Posterior vena cava (tissue), 2 donors: ENCODE measurements at regions not wholly inside any gene's neighbourhood (a gene's known extent, or its start where the extent isn't known, plus 50 kb on each side); places are given as distances from the start of the nearest gene placed in this dataset.

Experiments
- DNase-seq: peaks from one replicate; pipeline ENCODE4 v3.0.0-alpha.2; 2020; ENCODE audit warnings: low spot score
- intact Hi-C, 2 donors: fragments of 100-400 bp; cut with DNase I; formaldehyde crosslinking; loops; one replicate each; pipeline versions ENCODE4 v1.14.1 to v1.14.2; 2022 to 2023
- donor health status: DM: yes; HTN: yes; CAD: no.
- donor health status: DM: yes; HTN: yes; CAD: no.

DNA sequence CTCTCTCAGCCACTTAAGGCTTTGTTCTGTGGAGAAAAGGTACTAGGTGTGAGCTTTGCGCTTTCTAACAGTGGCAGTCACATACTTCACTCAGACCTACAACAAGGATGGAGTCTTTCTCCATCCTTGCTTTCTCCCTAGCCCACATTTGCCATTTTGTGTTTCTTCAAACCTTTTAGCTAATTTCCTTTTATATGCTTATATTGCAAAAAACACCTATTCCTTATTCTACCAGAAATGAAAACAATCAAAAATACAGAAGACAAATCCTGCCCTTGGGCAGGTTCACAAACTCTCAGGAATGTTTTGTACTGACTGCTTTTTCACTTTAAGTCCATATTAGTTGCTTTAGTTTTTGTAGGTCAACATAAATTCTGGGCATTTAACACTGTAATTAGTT lies 914.2 kb downstream of the SQOR start:
- DNase-seq: no peak
- intact Hi-C loops: no loop called here

DNA sequence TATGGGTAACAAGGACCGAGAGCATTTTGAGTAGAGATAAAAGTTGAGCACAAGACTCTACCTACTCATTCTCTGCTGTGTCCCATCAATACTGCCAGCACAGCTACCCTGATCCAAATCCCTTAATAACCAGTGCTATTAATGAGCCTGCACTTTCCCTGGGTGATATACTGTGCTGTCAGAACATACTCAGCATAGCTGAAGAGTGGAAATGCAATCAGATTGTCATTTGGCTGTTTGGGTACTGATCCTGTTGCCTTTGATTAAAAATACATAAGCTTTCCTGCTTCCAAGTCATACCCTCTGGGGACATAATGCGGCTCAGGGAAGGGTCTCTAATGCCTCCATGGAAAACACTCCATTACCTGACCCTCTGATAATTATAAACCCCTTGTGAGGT lies 917.5 kb downstream of the SQOR start:
- intact Hi-C loops: loop anchor here in 1 of 2 donors (5.0 kb wide), 1 partner anchor 1460 kb away; no protein-coding TSS in a partner anchor
- no peak for DNase-seq

DNA sequence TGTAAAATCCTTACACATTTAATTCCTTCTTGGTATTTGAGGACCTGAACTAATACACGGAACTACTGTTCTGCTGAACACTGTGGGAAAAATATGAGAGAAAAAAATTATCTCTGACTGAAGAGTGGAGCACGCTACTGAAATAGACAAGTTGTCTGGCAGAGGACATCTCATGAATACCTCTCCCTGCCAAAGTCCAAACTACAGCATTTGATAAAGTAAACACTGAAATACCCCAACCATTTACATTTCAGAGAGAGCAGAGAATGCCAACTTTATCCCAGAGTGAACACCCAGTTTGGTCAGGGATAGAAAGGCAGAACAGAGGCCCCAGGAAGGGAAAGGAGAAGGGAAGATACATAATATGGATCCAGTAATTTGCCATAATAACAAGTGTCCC lies 920.7 kb downstream of the SQOR start:
- no peak for DNase-seq
- intact Hi-C loops: no loop called here

DNA sequence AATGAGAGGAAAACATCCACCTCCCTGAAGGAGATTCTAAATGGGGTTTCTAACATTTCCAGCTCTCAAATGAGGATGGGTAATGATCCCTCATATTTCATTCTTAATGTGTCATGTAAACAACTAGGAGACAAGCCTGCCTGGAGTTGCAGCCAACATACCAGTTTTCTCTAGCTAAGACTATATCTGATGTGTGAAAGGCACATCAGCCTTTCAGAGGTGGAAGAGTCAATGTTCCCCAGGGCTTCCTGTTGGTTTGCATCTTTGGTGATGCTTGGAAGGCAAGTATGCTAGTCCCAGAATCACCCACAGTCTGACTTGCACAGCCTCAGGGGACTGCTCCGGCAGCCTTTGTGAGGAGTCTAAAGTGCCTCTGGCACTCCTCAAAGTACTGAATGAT lies 921.2 kb downstream of the SQOR start:
- intact Hi-C loops: no loop called here
- DNase-seq: no peak

DNA sequence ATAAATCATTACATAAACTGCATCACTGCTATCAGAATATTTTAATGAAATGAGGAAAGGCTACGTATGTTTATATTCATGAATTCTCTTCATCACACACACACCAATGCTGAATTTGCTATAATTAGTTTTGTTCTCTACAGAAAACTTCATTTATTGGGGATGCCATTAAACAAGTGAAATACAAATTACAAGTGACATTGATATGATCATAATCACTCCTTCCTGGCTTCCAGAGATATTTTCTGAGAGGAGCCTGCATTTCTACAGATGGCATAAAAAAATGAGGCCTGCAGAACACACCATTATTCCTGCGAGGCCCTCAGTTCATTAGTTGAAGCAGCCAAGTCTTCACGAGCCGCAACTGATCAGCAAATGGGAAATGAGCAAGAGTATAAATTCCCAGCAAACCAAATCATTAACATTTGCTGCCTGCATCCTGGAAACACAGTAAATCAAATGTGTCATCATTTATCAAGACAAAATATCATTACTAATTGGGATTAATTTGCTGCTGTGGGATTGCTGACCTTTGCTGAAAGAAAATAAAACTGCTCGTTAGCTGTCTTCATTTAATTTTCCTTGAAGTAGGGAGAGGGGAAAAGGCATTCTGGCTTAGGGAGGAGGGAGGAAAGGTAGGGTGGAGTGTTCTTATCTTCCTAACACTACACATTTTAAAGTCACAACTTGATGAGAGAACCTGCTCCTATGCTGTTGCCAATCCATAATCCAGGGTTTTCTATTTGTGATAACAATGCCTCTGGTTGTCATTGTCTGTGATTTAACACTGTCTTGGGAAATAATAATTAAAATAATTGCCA lies 921.9 kb downstream of the SQOR start:
- DNase-seq: no peak
- intact Hi-C loops: no loop called here

DNA sequence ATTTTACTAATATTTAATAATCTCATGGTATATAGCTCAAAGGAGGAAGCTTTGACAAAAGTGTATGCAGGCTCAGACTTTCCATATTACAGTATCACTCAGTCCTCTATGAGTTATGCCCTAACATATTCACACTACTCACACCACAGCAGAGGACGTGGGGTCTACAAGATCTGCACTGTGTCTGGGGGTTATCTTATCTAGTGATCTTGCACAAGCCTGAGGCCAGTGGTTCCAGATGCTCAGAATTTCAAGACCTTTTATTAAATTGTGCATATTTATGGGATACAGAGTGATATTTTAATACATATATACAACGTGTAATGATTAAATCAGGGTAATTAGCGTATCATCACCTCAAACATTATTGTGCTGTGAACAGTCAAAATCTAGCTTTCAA lies 933.1 kb downstream of the SQOR start:
- DNase-seq: no peak
- intact Hi-C loops: no loop called here

DNA sequence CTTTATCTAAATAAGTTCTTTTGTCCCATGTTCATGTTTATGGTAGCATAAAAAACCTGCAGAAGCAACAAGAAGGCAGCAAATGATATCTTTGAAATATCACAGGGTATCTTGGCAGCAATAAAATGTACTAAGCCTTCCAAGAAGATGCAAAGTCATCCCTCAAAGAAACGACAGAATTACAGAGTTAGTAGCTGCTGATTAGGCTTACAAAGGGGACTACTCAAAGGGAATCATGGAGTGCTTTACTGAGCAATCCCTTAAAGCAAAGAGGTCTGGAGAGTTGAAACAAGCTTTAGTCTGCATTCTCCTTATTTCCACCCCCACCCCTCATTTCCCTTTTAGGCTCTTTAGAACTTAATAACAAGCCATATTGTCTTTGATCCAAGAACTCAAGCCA lies 935.0 kb downstream of the SQOR start:
- intact Hi-C loops: no loop called here
- no peak for DNase-seq

DNA sequence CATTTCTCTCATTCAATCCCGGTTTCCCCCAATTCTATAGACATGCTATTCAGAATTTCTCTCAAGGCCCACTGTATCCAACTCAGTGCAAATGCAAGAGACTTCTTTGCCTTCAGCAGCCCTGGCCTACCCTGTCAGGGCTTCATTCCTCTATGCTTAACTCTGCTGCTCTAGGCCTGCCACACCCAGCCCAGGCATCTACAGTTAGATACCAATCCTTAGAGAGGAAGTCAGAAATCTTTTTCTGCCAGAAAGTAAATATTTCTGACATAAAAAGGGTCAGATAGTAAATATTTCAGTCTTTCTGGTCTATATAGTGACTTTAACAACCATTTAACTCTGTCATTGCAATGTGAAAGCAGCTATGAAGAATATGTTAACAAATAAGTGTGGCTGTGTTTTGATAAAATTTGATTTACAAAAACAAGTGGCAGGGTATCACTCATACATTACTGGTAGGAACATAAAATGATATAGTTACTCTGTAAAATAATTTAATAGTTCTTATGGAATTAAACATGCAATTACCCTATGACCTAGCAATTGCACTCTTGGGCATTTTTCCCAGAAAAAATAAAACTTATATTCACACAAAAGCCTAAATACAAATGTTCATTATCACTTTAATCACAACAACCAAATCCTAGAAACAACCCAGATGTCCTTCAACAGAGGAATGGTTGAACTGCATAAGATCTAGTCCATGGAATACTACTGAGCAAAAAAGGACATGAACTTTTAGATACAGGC lies 942.0 kb downstream of the SQOR start:
- intact Hi-C loops: no loop called here
- no peak for DNase-seq

DNA sequence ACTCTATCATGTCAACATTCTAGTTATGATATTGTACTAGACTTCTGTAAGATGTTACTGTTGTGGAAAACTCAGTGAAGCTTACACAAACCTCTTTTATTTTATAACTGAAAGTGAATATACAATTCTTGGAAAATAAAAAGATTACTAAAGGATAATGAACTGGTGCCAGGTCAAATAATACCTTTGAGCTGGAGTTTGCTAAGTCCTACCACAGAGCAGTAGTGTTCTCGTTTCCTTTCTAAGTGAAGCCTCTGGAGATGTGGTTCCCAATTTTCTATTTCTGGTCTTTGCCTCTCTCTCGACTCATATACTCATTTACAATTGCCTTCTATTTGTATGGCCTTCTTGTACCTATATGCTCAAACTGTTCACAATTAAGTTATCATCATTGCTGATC lies 942.9 kb downstream of the SQOR start:
- intact Hi-C loops: no loop called here
- DNase-seq: no peak

DNA sequence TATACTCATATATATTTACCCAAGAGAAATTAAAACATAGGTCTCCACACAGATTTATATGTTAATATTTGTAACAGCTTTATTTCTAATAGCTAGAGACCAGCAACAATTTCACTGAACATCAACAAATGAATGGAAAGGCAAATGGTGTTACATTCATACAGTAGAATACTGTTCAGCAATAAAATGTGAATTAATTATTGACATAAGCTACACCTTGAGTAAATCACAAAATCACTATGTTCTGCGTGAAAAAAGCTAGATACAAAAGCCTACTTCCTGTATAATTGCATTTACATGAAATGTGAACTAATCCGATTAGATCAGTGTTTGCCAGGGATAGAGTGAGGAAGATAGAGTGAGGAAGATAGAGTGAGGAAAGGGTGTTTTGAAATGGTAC lies 945.7 kb downstream of the SQOR start:
- no peak for DNase-seq
- intact Hi-C loops: loop anchor here in 1 of 2 donors (10.0 kb wide), 1 partner anchor 64 kb away; no protein-coding TSS in a partner anchor

DNA sequence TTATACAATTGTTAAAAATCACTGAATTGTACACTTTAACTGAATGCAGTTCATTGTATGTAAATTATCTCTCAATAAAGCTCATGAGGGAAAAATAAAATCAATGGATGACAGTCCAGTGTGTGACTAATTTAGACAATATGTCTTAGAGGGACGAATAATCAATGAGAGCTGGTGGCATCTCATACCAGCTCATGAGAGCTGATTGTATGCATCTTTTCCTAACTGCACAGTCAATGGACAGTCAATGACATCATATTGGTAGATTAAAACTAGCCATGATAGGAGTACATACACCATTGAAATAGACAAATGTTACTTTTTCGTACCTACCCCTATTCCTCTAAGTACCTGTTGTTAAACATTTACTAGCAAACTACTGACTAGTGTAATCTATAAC lies 946.1 kb downstream of the SQOR start:
- intact Hi-C loops: loop anchor here in 1 of 2 donors (10.0 kb wide), 1 partner anchor 64 kb away; no protein-coding TSS in a partner anchor
- DNase-seq: no peak

DNA sequence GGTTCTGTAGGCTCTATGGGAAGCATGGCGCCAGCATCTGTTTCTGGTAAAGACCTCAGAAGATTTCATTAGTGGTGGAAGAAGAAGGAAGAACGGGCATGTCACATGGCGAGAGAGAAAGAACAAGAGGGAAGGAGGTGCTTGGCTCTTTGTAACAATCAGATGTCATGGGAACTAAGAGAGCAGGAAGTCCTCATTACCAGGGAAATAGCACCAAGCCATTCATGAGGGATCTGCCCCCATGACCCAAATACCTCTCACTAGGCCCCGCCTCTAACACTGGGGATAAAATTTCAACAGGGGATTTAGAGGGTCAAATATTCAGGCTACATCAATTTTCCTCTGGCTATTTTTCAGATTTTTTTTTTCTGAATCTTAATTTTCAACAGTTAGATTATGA lies 954.3 kb downstream of the SQOR start:
- intact Hi-C loops: loop anchor here in 1 of 2 donors (10.0 kb wide), 1 partner anchor 56 kb away; no protein-coding TSS in a partner anchor
- no peak for DNase-seq

DNA sequence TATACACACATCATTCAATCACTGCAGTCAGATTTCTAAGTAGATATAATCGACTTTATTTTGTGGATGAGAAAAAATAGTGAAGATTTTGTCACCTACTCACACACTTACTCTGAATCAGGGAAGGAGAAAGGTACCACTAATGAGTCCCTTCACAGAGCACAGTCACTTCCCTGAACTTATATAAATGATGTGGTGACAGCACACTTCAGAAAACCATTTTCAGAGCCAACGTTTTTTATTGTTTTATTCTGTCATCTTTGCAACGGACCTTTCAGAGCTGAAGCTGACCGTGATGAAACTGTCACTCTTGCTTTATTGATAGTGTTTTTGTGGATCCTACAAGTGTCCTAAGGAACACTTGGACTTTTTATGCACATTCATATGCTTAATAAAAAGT lies 956.6 kb downstream of the SQOR start:
- DNase-seq: no peak
- intact Hi-C loops: no loop called here

DNA sequence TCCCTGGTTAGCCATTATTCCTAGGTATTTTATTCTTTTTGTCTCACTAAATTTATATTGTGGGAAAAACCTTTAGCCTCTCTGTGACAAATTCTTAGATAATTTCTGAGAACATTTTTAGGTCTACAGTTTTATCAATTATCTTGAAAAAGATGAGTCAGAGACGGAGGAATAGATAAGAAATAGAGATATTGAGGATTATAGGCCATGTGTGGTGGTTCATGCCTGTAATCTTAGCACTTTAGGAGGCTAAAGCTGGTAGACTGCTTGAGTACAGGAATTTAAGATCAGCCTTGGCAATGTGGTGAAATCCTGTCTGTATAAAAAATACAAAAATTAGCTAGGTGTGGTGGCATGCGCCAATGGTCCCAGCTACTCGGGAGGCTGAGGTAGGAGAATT lies 960.2 kb downstream of the SQOR start:
- DNase-seq: no peak
- intact Hi-C loops: no loop called here

DNA sequence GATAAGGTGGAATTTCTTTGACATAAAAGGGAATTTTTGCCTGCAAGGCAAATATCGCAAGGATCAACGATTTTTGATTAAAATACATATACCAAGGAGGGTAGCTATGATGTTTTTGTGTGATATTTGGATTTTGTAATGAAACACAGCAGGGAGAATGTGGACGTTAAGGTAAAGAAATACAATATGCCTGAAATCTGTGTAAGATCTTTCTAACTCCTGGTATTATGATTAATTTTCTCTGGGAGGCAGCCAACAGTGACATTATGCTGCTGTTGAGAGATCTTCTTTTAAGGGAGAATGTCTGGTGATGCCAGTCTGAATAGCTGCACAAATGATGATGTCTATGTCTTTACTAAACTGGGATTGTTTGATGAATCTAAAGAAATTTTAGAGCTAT lies 972.2 kb downstream of the SQOR start:
- intact Hi-C loops: no loop called here
- no peak for DNase-seq

DNA sequence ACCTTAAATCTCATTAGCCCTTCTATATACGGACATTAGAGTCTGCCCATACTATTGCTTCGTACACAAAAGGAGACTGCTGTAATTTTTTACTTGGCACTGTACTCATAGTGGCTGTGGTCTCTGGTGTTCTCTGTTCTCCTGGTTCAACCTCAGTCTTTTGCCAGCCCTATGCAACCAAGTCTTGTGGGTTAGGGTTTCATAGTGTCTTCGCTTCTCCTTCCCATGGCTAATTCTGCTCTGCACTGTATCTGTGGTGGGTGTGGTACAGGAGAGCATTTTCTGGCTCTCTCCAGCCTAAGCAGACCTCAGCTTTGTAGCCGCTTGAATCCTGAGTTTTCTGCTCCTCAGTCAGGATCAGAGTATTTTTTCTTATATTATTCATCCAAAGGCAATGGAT lies 981.2 kb downstream of the SQOR start:
- intact Hi-C loops: no loop called here
- no peak for DNase-seq

DNA sequence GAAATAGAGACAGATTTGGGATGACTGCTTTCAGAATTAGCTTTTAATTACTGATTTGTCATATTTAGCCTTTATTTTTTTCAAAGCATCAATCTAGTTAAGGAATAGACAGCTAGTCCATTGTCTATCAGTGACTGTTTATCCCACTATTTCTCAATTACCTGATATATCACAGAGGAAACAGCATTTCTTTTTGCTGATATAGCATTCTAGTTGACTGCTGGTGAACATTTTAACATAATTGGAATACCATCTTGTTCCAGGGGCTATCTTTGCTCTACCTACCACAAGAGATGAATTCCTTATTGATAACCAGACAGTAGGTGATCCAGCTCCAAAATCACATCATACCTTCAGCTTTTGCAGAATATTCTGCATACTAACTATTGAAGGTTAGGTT lies 982.7 kb downstream of the SQOR start:
- no peak for DNase-seq
- intact Hi-C loops: no loop called here

DNA sequence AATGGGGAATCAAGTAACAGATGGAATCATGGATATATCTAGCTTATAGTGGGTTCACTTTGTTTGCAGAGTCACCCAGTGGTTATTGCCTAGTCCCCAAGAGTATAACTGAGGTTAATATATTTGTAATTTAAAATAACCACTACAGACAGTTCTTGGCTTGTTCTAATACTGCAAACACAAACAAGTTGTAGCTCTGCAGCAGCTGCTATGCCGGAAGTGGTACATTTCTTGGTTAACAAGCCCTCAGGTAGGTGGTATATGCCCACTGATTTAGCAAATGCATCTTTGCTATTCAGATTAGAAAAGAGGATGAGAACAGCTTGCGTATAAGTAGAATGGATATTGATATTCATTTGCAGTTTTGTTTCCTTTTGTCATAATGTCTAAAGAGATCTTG lies 984.2 kb downstream of the SQOR start:
- intact Hi-C loops: no loop called here
- no peak for DNase-seq

DNA sequence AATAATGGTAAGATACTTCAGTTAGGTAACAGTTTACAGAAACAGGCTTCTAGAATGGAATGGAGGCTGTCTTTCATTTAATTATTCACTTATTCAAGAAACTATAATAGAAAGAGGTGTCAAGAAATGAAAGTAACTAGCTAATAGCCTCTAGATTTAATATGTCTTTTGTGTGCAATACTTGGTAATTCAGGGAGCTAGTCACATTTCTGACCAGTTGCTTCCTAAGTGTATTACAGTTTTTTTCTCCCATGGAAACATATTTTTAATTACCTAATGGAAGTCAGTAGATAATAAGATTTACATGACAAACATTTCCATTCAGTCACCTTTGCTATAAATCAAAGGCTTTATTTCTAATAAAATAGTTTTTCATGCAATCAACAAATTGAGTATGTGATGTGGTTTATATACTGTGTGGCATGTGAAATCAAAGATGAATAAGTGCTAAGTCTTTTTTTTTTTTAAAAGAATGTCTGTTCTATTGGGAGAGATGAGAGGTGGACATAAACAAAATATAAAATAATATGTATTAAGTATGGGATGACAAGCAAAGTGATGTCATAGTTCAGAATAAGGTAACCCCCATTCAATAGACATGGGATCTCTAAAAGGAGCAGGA lies 985.7 kb downstream of the SQOR start:
- intact Hi-C loops: no loop called here

DNA sequence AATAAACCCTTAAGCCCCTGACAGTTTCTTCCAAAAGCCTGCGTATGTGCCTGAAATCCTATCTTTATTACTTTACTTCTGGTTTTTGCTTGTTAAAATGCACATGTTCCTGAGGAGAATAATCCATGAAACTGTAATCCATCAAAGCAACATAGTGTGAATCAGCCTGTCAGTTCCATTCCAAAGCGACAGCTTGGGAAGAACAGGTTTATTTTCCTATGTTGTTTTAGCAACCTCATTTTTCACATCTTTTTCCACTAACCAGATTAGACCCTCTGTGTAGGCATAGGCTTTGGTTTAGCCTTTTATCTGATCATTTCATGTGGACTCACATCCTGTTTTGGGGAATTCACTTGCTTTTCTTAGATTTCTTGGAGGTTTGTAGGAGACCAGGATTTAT lies 988.0 kb downstream of the SQOR start:
- intact Hi-C loops: no loop called here
- no peak for DNase-seq

More for the DNA sequence above, 985.7 kb downstream of the SQOR start:
- DNase-seq: no peak
